ENCODE measurements at regions not wholly inside any gene's neighbourhood (a gene's known extent, or its start where the extent isn't known, plus 50 kb on each side); places are given as distances from the start of the nearest gene placed in this dataset.

- Mint-ChIP-seq H3K4me1 (ENCODE audit: low read depth, unreplicated experiment) (no peaks in the 10 kb centered on the region), H3K9me3 (ENCODE audit: unreplicated experiment) (peaks cover 3% of the 10 kb centered on the region), H3K4me3 (ENCODE audit: unreplicated experiment) (no peak overlapping the region), H3K36me3 (ENCODE audit: low read depth, unreplicated experiment) (no peaks in the 10 kb centered on the region), H3K27ac (ENCODE audit: unreplicated experiment) (no peak overlapping the region), H3K27me3 (ENCODE audit: low read depth, unreplicated experiment) (no peaks in the 10 kb centered on the region)
- no peak for DNase-seq (ENCODE audit: low read depth)
- H3K4me3 ChIP-seq (ENCODE audit: insufficient read depth, low read depth, low read length) = no peak overlapping the region
- no peaks in the 10 kb centered on the region for H3K27me3 ChIP-seq (ENCODE audit: insufficient read depth, low read length)
- no peaks in the 10 kb centered on the region for H3K4me1 ChIP-seq (ENCODE audit: insufficient read depth, low read length)
- H3K79me2 ChIP-seq (ENCODE audit: insufficient read depth, low read length) = no peaks in the 10 kb centered on the region
- H3K36me3 ChIP-seq (ENCODE audit: insufficient read depth, low read length) = no peaks in the 10 kb centered on the region
- FAIRE-seq = no peak
- H4K20me1 ChIP-seq (ENCODE audit: insufficient read depth, low read length) = no peaks in the 10 kb centered on the region
- H3K9me3 ChIP-seq (ENCODE audit: insufficient read depth, low read depth, low read length) = no peaks in the 10 kb centered on the region
- no peak overlapping the region for H3K4me2 ChIP-seq (ENCODE audit: low read length)
- H3K9ac ChIP-seq (ENCODE audit: low read length) = no peak overlapping the region
- TF ChIP-seq EZH2 (IDR thresholded peaks at IDR 0.05; ENCODE audit: insufficient read depth, low read length) (no peak), CTCF (IDR thresholded peaks at IDR 0.05; ENCODE audit: insufficient read depth, low read depth, low read length) (no peak)
- peak overlapping the region; percentile 26 for H2AFZ ChIP-seq (ENCODE audit: low read depth, low read length)
- H3K27ac ChIP-seq (ENCODE audit: low read depth, low read length) = no peak overlapping the region
Measured at GRCh38 chr2:147057892-147058490, 786.8 kb upstream of the ACVR2A start.

GRCh38 chr2:147051814-147052213, 793.0 kb upstream of the ACVR2A start:
- Histone ChIP-seq H3K4me3 (ENCODE audit: insufficient read depth, low read depth, low read length) (no peak overlapping the region), H3K79me2 (ENCODE audit: insufficient read depth, low read length) (no peaks in the 10 kb centered on the region), H3K4me1 (ENCODE audit: insufficient read depth, low read length) (no peaks in the 10 kb centered on the region), H2AFZ (ENCODE audit: low read depth, low read length) (no peak overlapping the region), H3K9ac (ENCODE audit: low read length) (no peak overlapping the region), H3K4me2 (ENCODE audit: low read length) (no peak overlapping the region), H3K27me3 (ENCODE audit: insufficient read depth, low read length) (no peaks in the 10 kb centered on the region), H3K9me3 (ENCODE audit: insufficient read depth, low read depth, low read length) (no peaks in the 10 kb centered on the region), H3K27ac (ENCODE audit: low read depth, low read length) (no peak overlapping the region), H4K20me1 (ENCODE audit: insufficient read depth, low read length) (no peaks in the 10 kb centered on the region), H3K36me3 (ENCODE audit: insufficient read depth, low read length) (no peaks in the 10 kb centered on the region)
- no peaks in the 10 kb centered on the region for H3K27me3 Mint-ChIP-seq (ENCODE audit: low read depth, unreplicated experiment)
- peaks cover 3% of the 10 kb centered on the region for H3K9me3 Mint-ChIP-seq (ENCODE audit: unreplicated experiment)
- no peak for TF ChIP-seq EZH2 (IDR thresholded peaks at IDR 0.05; ENCODE audit: insufficient read depth, low read length)
- no peak for TF ChIP-seq CTCF (IDR thresholded peaks at IDR 0.05; ENCODE audit: insufficient read depth, low read depth, low read length)
- no peaks in the 10 kb centered on the region for H3K4me1 Mint-ChIP-seq (ENCODE audit: low read depth, unreplicated experiment)
- no peak for FAIRE-seq
- no peak for DNase-seq (ENCODE audit: low read depth)
- H3K4me3 Mint-ChIP-seq (ENCODE audit: unreplicated experiment) = no peak overlapping the region
- H3K27ac Mint-ChIP-seq (ENCODE audit: unreplicated experiment) = no peak overlapping the region
- H3K36me3 Mint-ChIP-seq (ENCODE audit: low read depth, unreplicated experiment) = no peaks in the 10 kb centered on the region

DNA sequence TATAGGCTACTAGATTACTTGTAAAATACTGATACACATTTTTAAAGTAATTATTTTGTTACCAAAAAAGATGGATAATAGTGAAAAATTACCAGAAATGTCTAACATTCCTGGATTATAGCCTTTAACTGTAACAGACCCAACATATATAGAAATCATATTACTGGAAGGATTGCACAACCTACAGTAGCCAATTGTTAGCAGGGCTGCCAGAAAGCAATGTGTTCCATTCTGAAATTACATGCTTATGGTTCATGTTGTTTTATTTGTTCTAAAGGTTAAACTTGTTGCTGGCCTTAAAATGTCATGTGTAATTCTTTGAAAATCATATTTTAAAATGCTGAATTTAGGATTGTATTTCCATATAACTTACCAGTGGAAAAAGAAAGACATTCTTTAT, 793.6 kb upstream of the ACVR2A start:
- no peaks in the 10 kb centered on the region for H3K9me3 ChIP-seq (ENCODE audit: insufficient read depth, low read depth, low read length)
- no peaks in the 10 kb centered on the region for H3K27me3 ChIP-seq (ENCODE audit: insufficient read depth, low read length)
- no peak overlapping the region for H3K4me2 ChIP-seq (ENCODE audit: low read length)
- TF ChIP-seq EZH2 (IDR thresholded peaks at IDR 0.05; ENCODE audit: insufficient read depth, low read length) = no peak
- no peak for TF ChIP-seq CTCF (IDR thresholded peaks at IDR 0.05; ENCODE audit: insufficient read depth, low read depth, low read length)
- Mint-ChIP-seq H3K27me3 (ENCODE audit: low read depth, unreplicated experiment) (no peaks in the 10 kb centered on the region), H3K9me3 (ENCODE audit: unreplicated experiment) (peaks cover 3% of the 10 kb centered on the region), H3K4me3 (ENCODE audit: unreplicated experiment) (no peak overlapping the region), H3K36me3 (ENCODE audit: low read depth, unreplicated experiment) (no peaks in the 10 kb centered on the region), H3K27ac (ENCODE audit: unreplicated experiment) (no peak overlapping the region), H3K4me1 (ENCODE audit: low read depth, unreplicated experiment) (no peaks in the 10 kb centered on the region)
- FAIRE-seq (no peak), DNase-seq (ENCODE audit: low read depth) (no peak)
- H2AFZ ChIP-seq (ENCODE audit: low read depth, low read length) = no peak overlapping the region
- H3K4me3 ChIP-seq (ENCODE audit: insufficient read depth, low read depth, low read length) = no peak overlapping the region
- H3K9ac ChIP-seq (ENCODE audit: low read length) = no peak overlapping the region
- H4K20me1 ChIP-seq (ENCODE audit: insufficient read depth, low read length) = no peaks in the 10 kb centered on the region
- H3K27ac ChIP-seq (ENCODE audit: low read depth, low read length) = no peak overlapping the region
- H3K4me1 ChIP-seq (ENCODE audit: insufficient read depth, low read length) = no peaks in the 10 kb centered on the region
- no peaks in the 10 kb centered on the region for H3K36me3 ChIP-seq (ENCODE audit: insufficient read depth, low read length)
- no peaks in the 10 kb centered on the region for H3K79me2 ChIP-seq (ENCODE audit: insufficient read depth, low read length)

Measured in astrocyte (in vitro differentiated cells and primary cell).